ENCODE measurements at regions not wholly inside any gene's neighbourhood (a gene's known extent, or its start where the extent isn't known, plus 50 kb on each side); places are given as distances from the start of the nearest gene placed in this dataset.

- H3K27me3 ChIP-seq (ENCODE audit: control insufficient read depth, insufficient read depth, low read length): no peaks in the 10 kb centered on the region
- no peaks in the 10 kb centered on the region for H3K4me1 ChIP-seq (ENCODE audit: control insufficient read depth, insufficient read depth, low read length)
- H3K4me3 ChIP-seq (ENCODE audit: low read depth, low read length): no peak overlapping the region
- H3K36me3 ChIP-seq (ENCODE audit: control insufficient read depth, insufficient read depth, low read length): no peaks in the 10 kb centered on the region
- H3K9me3 ChIP-seq (ENCODE audit: control insufficient read depth, insufficient read depth, low read depth, low read length): no peaks in the 10 kb centered on the region
- no peak overlapping the region for H3K27ac ChIP-seq (ENCODE audit: low read depth, low read length)
- no peak overlapping the region for H3K9ac ChIP-seq (ENCODE audit: low read length)
Measured at GRCh38 chr2:220959391-220959802, 612.7 kb downstream of the EPHA4 start.

DNA sequence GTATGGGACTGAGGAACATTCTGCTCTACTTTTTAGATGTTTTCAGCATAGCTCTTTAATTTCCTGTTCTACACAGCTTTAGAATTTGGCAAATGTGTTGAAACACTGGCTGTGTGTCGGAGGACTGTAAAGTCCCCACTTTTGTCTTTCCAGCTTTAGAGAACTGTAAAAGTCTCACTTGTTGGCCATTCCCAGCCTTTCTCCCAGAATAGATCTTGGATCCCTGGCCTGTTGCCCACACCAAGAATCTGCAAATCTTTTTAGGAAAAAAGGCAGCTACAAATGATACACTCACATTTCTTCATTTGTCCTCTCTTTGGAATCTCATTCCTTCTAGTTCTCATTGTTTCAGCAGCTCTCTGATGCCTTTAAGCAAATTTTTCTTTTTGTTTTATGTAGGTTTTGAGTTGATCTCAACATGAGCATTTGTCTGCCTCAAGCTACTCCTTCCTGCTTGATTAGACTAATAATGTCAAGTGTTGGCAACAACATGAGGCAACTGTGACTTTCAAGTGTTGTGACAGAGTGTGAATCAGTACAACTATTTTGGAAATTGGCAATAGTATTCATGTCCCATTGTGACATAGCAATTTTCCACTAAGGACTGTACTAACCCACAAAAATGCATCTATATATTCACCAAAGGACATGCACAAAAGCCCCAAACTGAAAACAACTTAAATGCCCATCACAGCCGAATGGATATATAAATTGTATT lies 610.8 kb downstream of the EPHA4 start:
- no peak overlapping the region for H3K4me3 ChIP-seq (ENCODE audit: low read depth, low read length)
- H3K9me3 ChIP-seq (ENCODE audit: control insufficient read depth, insufficient read depth, low read depth, low read length): no peaks in the 10 kb centered on the region
- no peaks in the 10 kb centered on the region for H3K4me1 ChIP-seq (ENCODE audit: control insufficient read depth, insufficient read depth, low read length)
- H3K27me3 ChIP-seq (ENCODE audit: control insufficient read depth, insufficient read depth, low read length): no peaks in the 10 kb centered on the region
- no peak overlapping the region for H3K9ac ChIP-seq (ENCODE audit: low read length)
- no peaks in the 10 kb centered on the region for H3K36me3 ChIP-seq (ENCODE audit: control insufficient read depth, insufficient read depth, low read length)
- H3K27ac ChIP-seq (ENCODE audit: low read depth, low read length): no peak overlapping the region

DNA sequence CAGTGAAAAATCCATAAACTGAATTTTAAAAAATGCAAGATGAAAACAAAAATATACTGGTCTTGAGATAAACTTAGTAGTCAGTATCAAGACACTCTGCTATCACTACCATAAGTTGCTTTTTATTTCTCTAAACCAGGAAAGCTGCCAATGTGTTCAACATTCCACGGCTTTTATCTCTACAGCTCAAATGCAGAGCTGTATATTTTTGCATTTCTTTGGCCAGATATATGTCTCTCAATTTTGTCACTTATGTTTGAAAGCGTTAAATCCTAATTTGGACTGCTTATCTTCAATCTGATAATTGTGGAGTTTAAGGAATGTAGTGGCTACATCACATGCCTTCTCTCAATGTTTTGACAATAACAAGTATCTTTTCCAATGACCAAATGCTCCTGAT lies 609.5 kb downstream of the EPHA4 start:
- H3K27ac ChIP-seq (ENCODE audit: low read depth, low read length): no peak overlapping the region
- no peaks in the 10 kb centered on the region for H3K4me1 ChIP-seq (ENCODE audit: control insufficient read depth, insufficient read depth, low read length)
- no peak overlapping the region for H3K4me3 ChIP-seq (ENCODE audit: low read depth, low read length)
- H3K9me3 ChIP-seq (ENCODE audit: control insufficient read depth, insufficient read depth, low read depth, low read length): no peaks in the 10 kb centered on the region
- no peaks in the 10 kb centered on the region for H3K27me3 ChIP-seq (ENCODE audit: control insufficient read depth, insufficient read depth, low read length)
- no peak overlapping the region for H3K9ac ChIP-seq (ENCODE audit: low read length)
- H3K36me3 ChIP-seq (ENCODE audit: control insufficient read depth, insufficient read depth, low read length): no peaks in the 10 kb centered on the region

GRCh38 chr2:220963076-220963475 lies 609.0 kb downstream of the EPHA4 start:
- H3K9me3 ChIP-seq (ENCODE audit: control insufficient read depth, insufficient read depth, low read depth, low read length): no peaks in the 10 kb centered on the region
- no peaks in the 10 kb centered on the region for H3K27me3 ChIP-seq (ENCODE audit: control insufficient read depth, insufficient read depth, low read length)
- no peak overlapping the region for H3K4me3 ChIP-seq (ENCODE audit: low read depth, low read length)
- H3K27ac ChIP-seq (ENCODE audit: low read depth, low read length): no peak overlapping the region
- H3K4me1 ChIP-seq (ENCODE audit: control insufficient read depth, insufficient read depth, low read length): no peaks in the 10 kb centered on the region
- no peaks in the 10 kb centered on the region for H3K36me3 ChIP-seq (ENCODE audit: control insufficient read depth, insufficient read depth, low read length)
- no peak overlapping the region for H3K9ac ChIP-seq (ENCODE audit: low read length)

- H3K9ac ChIP-seq (ENCODE audit: low read length): no peak overlapping the region
- no peaks in the 10 kb centered on the region for H3K36me3 ChIP-seq (ENCODE audit: control insufficient read depth, insufficient read depth, low read length)
- no peaks in the 10 kb centered on the region for H3K9me3 ChIP-seq (ENCODE audit: control insufficient read depth, insufficient read depth, low read depth, low read length)
- no peaks in the 10 kb centered on the region for H3K4me1 ChIP-seq (ENCODE audit: control insufficient read depth, insufficient read depth, low read length)
- no peak overlapping the region for H3K4me3 ChIP-seq (ENCODE audit: low read depth, low read length)
- H3K27me3 ChIP-seq (ENCODE audit: control insufficient read depth, insufficient read depth, low read length): no peaks in the 10 kb centered on the region
- no peak overlapping the region for H3K27ac ChIP-seq (ENCODE audit: low read depth, low read length)
Measured at GRCh38 chr2:220963930-220964329, 608.2 kb downstream of the EPHA4 start.

DNA sequence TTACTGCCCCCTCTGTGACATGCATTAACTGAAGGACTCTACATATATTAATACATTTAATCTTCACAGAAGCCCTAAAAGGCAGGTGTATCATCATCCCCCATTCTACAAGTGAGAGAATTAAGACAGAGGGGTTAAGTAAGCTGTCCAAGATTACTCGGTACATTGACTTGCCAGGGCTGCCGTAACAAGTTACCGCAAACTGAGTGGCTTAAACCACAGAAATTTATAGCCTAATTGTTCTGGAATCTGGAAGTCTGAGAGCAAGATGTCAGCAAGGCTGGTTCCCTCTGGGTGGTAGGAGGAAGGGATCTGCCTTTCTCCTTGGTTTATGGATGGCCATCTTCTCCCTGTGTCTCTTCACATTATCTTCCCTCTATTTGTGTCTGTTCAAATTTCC lies 605.5 kb downstream of the EPHA4 start:
- no peaks in the 10 kb centered on the region for H3K27me3 ChIP-seq (ENCODE audit: control insufficient read depth, insufficient read depth, low read length)
- no peak overlapping the region for H3K4me3 ChIP-seq (ENCODE audit: low read depth, low read length)
- no peaks in the 10 kb centered on the region for H3K36me3 ChIP-seq (ENCODE audit: control insufficient read depth, insufficient read depth, low read length)
- no peaks in the 10 kb centered on the region for H3K9me3 ChIP-seq (ENCODE audit: control insufficient read depth, insufficient read depth, low read depth, low read length)
- no peaks in the 10 kb centered on the region for H3K4me1 ChIP-seq (ENCODE audit: control insufficient read depth, insufficient read depth, low read length)
- H3K9ac ChIP-seq (ENCODE audit: low read length): no peak overlapping the region
- no peak overlapping the region for H3K27ac ChIP-seq (ENCODE audit: low read depth, low read length)

DNA sequence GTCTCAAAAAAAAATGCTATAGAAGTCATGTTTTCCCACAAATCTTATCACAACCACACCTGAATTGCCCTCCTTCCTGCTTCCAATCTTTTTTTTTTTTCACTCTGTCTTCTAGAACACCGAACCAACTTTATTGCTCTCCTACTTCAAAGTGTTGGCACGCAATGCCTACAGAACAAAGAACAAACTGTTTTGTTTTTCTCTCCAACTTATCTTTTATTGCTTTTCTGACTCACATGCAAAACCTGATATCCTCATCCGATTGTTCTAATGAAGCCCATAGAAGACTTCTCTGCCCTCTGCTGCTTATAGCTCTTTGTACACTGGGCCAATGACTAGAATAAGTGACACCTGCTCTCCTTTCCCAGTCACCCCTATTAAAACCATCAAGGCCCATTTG lies 602.8 kb downstream of the EPHA4 start:
- Histone ChIP-seq H3K9ac (ENCODE audit: low read length) (no peak overlapping the region), H3K9me3 (ENCODE audit: control insufficient read depth, insufficient read depth, low read depth, low read length) (no peaks in the 10 kb centered on the region), H3K4me3 (ENCODE audit: low read depth, low read length) (no peak overlapping the region), H3K27ac (ENCODE audit: low read depth, low read length) (no peak overlapping the region), H3K36me3 (ENCODE audit: control insufficient read depth, insufficient read depth, low read length) (no peaks in the 10 kb centered on the region), H3K27me3 (ENCODE audit: control insufficient read depth, insufficient read depth, low read length) (no peaks in the 10 kb centered on the region), H3K4me1 (ENCODE audit: control insufficient read depth, insufficient read depth, low read length) (no peaks in the 10 kb centered on the region)

- Histone ChIP-seq H3K4me1 (ENCODE audit: control insufficient read depth, insufficient read depth, low read length) (no peaks in the 10 kb centered on the region), H3K9me3 (ENCODE audit: control insufficient read depth, insufficient read depth, low read depth, low read length) (peaks cover 12% of the 10 kb centered on the region), H3K27me3 (ENCODE audit: control insufficient read depth, insufficient read depth, low read length) (no peaks in the 10 kb centered on the region), H3K27ac (ENCODE audit: low read depth, low read length) (no peak overlapping the region), H3K9ac (ENCODE audit: low read length) (no peak overlapping the region), H3K4me3 (ENCODE audit: low read depth, low read length) (no peak overlapping the region), H3K36me3 (ENCODE audit: control insufficient read depth, insufficient read depth, low read length) (no peaks in the 10 kb centered on the region)
Measured at GRCh38 chr2:220980966-220981675, 591.0 kb downstream of the EPHA4 start.

GRCh38 chr2:220981926-220982325 lies 590.2 kb downstream of the EPHA4 start:
- H3K4me3 ChIP-seq (ENCODE audit: low read depth, low read length): no peak overlapping the region
- no peaks in the 10 kb centered on the region for H3K36me3 ChIP-seq (ENCODE audit: control insufficient read depth, insufficient read depth, low read length)
- no peak overlapping the region for H3K9ac ChIP-seq (ENCODE audit: low read length)
- H3K27ac ChIP-seq (ENCODE audit: low read depth, low read length): no peak overlapping the region
- H3K4me1 ChIP-seq (ENCODE audit: control insufficient read depth, insufficient read depth, low read length): no peaks in the 10 kb centered on the region
- H3K27me3 ChIP-seq (ENCODE audit: control insufficient read depth, insufficient read depth, low read length): no peaks in the 10 kb centered on the region
- H3K9me3 ChIP-seq (ENCODE audit: control insufficient read depth, insufficient read depth, low read depth, low read length): peaks cover 12% of the 10 kb centered on the region

DNA sequence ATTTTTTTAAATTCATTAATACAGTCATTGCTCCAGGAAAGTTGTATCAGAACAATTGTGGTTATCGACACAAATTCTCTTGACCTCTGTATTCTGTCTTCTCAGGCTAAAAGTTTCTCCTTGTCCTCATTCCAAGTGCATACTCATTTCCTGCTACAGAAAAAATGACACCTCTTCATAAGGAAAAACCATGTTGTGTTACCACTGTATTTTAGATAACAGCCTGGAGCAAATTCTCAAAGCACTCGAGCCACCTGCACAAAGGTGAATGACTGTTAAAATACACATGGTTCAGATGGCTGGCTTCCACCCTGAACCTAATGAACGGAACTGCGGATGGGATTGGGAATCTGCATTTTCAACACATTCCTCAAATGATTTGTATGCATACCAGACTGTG lies 586.5 kb downstream of the EPHA4 start:
- Histone ChIP-seq H3K36me3 (ENCODE audit: control insufficient read depth, insufficient read depth, low read length) (no peaks in the 10 kb centered on the region), H3K9ac (ENCODE audit: low read length) (no peak overlapping the region), H3K27me3 (ENCODE audit: control insufficient read depth, insufficient read depth, low read length) (no peaks in the 10 kb centered on the region)

DNA sequence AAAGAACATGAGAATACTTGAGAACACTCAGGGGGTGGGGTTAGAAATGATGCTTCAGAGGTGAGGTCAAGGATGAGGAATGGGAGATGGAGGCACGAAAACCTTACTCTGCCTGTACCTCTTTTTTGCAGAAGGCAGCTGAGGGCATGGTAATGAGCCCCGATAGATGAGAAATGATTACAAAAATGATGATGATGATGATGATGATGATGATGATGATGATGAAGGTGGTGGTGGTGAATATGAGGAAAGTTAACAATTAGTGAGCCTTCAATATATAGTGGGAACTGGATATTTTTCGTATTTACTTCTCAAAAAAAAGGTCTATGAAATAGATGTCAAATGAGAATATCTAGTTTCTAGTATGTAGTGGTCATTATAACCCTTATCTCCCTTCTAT lies 584.3 kb downstream of the EPHA4 start:
- Histone ChIP-seq H3K9ac (ENCODE audit: low read length) (no peak overlapping the region), H3K27ac (ENCODE audit: low read depth, low read length) (no peak overlapping the region), H3K36me3 (ENCODE audit: control insufficient read depth, insufficient read depth, low read length) (no peaks in the 10 kb centered on the region), H3K4me1 (ENCODE audit: control insufficient read depth, insufficient read depth, low read length) (no peaks in the 10 kb centered on the region), H3K4me3 (ENCODE audit: low read depth, low read length) (no peak overlapping the region), H3K27me3 (ENCODE audit: control insufficient read depth, insufficient read depth, low read length) (no peaks in the 10 kb centered on the region), H3K9me3 (ENCODE audit: control insufficient read depth, insufficient read depth, low read depth, low read length) (no peaks in the 10 kb centered on the region)

More for the DNA sequence above, 586.5 kb downstream of the EPHA4 start:
- no peaks in the 10 kb centered on the region for H3K4me1 ChIP-seq (ENCODE audit: control insufficient read depth, insufficient read depth, low read length)
- no peak overlapping the region for H3K4me3 ChIP-seq (ENCODE audit: low read depth, low read length)
- no peak overlapping the region for H3K27ac ChIP-seq (ENCODE audit: low read depth, low read length)
- no peaks in the 10 kb centered on the region for H3K9me3 ChIP-seq (ENCODE audit: control insufficient read depth, insufficient read depth, low read depth, low read length)

Measured in HUES6 (cell line).